ENCODE measurements at regions not wholly inside any gene's neighbourhood (a gene's known extent, or its start where the extent isn't known, plus 50 kb on each side); places are given as distances from the start of the nearest gene placed in this dataset.
"Not testable (repeated sequence)": the region's sequence is repeated elsewhere in the genome, so short reads cannot be mapped to it uniquely, and the experiment has no call there.

DNA sequence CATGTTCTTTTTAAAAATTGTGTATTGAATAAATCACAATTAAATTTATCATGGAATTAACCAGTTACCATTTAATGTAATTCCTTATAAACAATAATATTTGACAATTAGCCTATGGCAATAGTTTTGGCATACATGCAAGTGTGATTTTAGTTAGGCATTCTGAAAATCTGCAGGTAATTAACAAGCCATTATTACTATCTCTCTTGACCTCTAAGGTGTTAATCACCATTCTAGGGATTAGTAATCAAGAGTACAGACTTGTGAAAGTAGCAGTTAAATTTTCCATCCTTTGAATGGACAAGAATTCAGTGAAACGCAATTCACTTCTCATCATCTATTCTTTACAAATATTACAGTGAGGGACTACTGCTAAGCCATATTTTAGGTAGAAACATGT, 127.7 kb upstream of the CHST9 start:
- Histone ChIP-seq H3K27ac (no peak overlapping the region), H3K4me3 (no peak overlapping the region), H3K4me1 (replicated peaks in 1 of 2) (no peaks in the 10 kb centered on the region)
- 14 to 100% (median 85%) methylated on average over 1 of the region's 1 CpG; no CpG with 5 or more reads in 4 of the 10 experiments for WGBS, 10 experiments
- in situ Hi-C loops (cut with MboI; ENCODE audit: low pct_unique_long_range_greater_than_20kb in 2 of 9, low sequenced_read_pairs in 9 of 9, unreplicated experiment in 9 of 9) = no loop called here
- no peak for ATAC-seq (replicated peaks in 6 of 8)

DNA sequence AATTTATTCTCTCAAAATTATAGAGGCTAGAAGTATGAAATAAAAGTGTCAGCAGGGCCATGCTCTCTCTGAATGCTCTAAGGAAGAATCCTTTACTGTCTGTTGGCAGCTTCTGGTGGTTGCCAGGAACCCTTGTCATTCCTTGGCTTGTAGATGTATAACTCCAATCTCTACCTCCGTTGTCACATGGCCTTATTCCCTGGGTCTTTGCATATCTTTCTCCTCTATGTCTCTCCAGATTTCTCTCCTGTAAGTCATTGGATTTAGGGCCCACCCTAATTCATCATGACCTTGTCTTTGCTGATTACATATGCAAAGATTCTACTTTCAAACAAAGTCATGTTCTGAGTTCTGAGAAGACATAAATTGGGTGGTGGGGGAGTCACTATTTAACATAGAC, 127.0 kb upstream of the CHST9 start:
- no peaks in the 10 kb centered on the region for H3K4me1 ChIP-seq (replicated peaks in 1 of 2)
- 20 to 100% (median 88%) methylated on average over 1 of the region's 1 CpG; no CpG with 5 or more reads in 3 of the 10 experiments for WGBS, 10 experiments
- no peak overlapping the region for H3K4me3 ChIP-seq
- H3K27ac ChIP-seq = no peak overlapping the region
- in situ Hi-C loops (cut with MboI; ENCODE audit: low pct_unique_long_range_greater_than_20kb in 2 of 9, low sequenced_read_pairs in 9 of 9, unreplicated experiment in 9 of 9) = no loop called here
- ATAC-seq (replicated peaks in 6 of 8) = peak in 3 of 8 experiments; percentile 26 to 83 (median 66)

DNA sequence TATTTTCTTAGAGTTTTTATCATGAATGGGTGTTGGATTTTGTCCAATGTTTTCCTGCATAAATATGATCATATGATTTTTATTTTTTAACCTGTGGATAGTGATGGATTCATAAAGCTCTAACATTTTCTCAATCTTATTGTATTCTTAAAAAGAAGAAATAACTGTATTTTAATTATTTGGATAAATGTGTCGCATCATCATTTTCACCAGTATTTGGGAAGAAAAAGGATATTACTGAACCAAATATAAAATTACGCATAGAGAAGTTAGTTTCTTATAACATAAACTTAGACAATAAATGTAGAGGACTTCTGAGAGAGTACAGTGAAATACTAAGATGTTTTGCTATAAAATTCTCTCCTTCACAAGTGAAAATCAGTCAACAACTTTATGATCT, 126.0 kb upstream of the CHST9 start:
- in situ Hi-C loops (cut with MboI; ENCODE audit: low pct_unique_long_range_greater_than_20kb in 2 of 9, low sequenced_read_pairs in 9 of 9, unreplicated experiment in 9 of 9) = no loop called here
- Histone ChIP-seq H3K4me1 (replicated peaks in 1 of 2) (no peaks in the 10 kb centered on the region), H3K27ac (no peak overlapping the region), H3K4me3 (no peak overlapping the region)
- 11 to 100% (median 94%) methylated on average over 1 to 2 of the region's 2 CpGs for WGBS, 10 experiments
- no peak for ATAC-seq (replicated peaks in 6 of 8)

DNA sequence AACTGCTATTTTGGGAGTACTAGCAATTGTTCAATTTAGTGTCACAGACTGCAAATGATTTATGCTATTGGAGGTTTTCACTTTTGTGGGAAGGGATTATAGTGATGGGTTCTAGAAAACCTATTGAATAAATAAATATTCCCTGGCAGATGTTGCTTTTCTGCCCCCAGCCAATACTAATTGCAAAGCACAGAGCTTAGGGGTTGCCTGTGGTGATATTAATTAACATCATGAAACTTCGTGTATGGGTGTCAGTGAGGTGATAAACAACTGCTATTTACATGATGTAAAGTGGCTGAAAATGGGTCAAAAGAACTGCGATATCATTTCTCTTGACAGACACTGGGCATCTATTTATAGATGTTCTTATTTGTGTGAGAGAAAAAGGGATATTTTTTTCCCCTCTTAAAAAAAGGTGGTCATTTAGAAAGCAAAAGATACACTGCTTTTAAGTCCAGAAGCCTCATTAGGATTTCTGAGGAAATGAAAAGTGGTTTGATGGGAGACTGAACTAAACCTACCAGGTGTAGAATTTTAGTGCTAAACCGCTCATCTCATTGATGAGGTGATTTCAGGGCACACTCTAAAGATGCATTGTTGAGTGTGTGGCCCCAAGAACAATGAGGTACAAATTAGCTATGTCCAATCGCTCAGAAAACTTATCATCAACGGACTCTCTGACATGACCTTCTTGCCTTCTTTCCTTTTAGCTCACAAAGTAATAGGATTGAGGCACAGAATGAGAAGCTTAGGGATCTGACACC, 116.7 kb upstream of the CHST9 start:
- WGBS, 10 experiments = 14 to 61% (median 34%) methylated on average over 1 to 4 of the region's 5 CpGs
- Histone ChIP-seq H3K27ac (peak overlapping the region in 1 of 2 donors; percentile 4), H3K4me3 (no peak overlapping the region), H3K4me1 (replicated peaks in 1 of 2) (peaks cover 0 to 17% of the 10 kb centered on the region in 2 donors)
- ATAC-seq (replicated peaks in 6 of 8) = peak; percentile 37 to 95 (median 86)
- in situ Hi-C loops (cut with MboI; ENCODE audit: low pct_unique_long_range_greater_than_20kb in 2 of 9, low sequenced_read_pairs in 9 of 9, unreplicated experiment in 9 of 9) = no loop called here

DNA sequence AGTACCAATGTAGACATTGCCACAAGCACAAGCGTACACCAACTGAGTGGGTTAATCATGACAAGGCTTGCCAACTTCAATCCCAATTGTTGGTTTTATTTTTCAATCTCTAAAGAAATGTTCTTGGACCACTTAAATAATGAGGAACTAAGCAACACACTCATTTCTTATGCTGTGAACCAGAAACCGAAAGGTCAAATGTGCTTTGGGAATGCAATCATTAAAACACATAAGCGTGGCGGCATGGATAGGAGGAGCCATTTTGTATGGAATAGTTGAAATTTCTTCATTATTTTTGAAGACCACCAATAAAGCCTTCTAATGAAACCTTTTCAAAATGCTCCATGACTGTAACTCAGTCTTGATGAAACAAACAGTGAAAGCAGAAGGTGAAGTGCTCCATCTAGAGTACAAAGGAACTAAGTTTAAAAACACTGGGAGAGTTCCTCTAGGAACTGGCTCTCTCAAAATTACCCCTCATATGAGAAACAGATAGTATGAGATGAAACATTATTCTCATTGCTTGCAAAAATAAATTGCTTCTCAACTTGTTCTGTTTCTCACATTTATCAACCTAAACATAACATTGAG, 113.2 kb upstream of the CHST9 start:
- Histone ChIP-seq H3K27ac (no peak overlapping the region), H3K4me3 (no peak overlapping the region), H3K4me1 (replicated peaks in 1 of 2) (peaks cover 0 to 17% of the 10 kb centered on the region in 2 donors)
- 30 to 88% (median 81%) methylated on average over 2 to 4 of the region's 4 CpGs; no CpG with 5 or more reads in 1 of the 10 experiments for WGBS, 10 experiments
- ATAC-seq (replicated peaks in 6 of 8) = peak in 4 of 8 experiments; percentile 23 to 69 (median 32)
- in situ Hi-C loops (cut with MboI; ENCODE audit: low pct_unique_long_range_greater_than_20kb in 2 of 9, low sequenced_read_pairs in 9 of 9, unreplicated experiment in 9 of 9) = no loop called here

DNA sequence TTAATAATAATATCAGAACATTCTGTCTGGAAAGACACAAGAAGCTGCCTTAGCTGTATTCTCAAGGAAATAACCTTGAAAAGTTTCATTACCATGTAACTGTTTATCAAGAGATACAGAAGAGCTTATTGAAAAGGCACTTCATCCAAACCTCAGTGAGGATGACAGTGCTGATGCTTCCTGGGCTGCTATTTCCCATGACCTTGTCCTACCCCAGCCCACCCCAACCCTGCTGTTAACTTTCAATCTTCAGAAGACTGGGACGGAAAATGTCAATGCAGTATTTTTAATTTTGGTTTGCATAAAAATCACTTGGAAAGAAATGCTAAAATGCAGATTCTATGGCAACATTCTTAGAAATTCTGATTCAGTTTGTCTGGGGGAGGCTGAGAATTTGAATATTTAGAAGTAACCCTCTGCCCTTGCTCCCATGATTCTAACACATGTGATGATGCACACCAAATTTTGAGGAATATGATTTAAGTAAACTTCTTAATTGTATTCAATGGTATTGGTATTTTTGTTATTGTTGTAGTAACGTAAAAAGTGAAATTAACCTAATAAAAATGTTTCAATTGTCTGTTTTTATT, 101.0 kb upstream of the CHST9 start:
- ATAC-seq (replicated peaks in 6 of 8) = peak in 3 of 8 experiments; percentile 46 to 91 (median 78)
- H3K27ac ChIP-seq; H3K4me1 ChIP-seq (replicated peaks in 1 of 2); H3K4me3 ChIP-seq; in situ Hi-C loops (cut with MboI; ENCODE audit: low pct_unique_long_range_greater_than_20kb in 2 of 9, low sequenced_read_pairs in 9 of 9, unreplicated experiment in 9 of 9): not testable (repeated sequence)
- 0 to 100% (median 80%) methylated on average over 1 of the region's 2 CpGs; no CpG with 5 or more reads in 1 of the 10 experiments for WGBS, 10 experiments

DNA sequence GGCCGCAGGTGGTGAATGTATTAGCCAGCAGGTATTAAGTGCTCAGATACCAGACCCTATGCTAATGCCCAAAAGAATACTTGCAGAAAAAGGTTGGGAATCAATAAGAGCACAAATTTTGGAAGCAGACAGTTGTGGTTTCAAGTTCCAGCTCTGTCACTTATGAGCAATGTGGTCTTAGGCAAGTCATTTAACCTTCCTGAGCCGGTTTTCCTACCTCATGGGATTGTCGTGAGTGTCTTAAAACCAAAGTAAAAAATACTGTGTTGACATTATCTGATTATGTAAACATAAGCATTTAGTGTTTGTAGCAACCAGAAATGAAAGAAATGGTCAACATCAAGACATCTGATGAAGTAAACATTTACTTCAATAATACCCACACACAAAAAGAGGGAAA, 93.0 kb upstream of the CHST9 start:
- WGBS, 10 experiments = 13 to 100% (median 87%) methylated on average over 1 to 3 of the region's 3 CpGs; no CpG with 5 or more reads in 3 of the 10 experiments
- H3K27ac ChIP-seq = no peak overlapping the region
- no peak overlapping the region for H3K4me3 ChIP-seq
- in situ Hi-C loops (cut with MboI; ENCODE audit: low pct_unique_long_range_greater_than_20kb in 2 of 9, low sequenced_read_pairs in 9 of 9, unreplicated experiment in 9 of 9) = no loop called here
- H3K4me1 ChIP-seq (replicated peaks in 1 of 2) = no peaks in the 10 kb centered on the region
- ATAC-seq (replicated peaks in 6 of 8) = no peak

DNA sequence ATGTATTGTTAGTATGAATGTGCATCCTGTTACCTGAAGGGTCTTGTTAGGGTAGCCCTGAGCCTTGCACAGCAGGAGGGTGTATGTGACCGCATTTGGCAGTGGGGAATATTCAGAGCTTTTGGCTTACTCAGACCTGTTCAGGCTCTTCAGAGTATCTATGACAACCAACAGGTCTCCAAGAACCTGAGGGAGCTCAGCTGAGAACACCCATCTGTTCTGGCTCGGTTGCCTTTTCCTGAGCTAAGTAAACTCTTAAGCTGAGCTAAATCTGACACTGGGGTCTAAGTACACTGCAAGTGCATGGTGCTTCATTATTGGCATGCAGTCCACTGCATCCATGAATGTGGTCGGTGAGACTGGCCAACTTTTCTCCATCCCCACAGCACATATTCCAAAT, 92.4 kb upstream of the CHST9 start:
- H3K27ac ChIP-seq = no peak overlapping the region
- in situ Hi-C loops (cut with MboI; ENCODE audit: low pct_unique_long_range_greater_than_20kb in 2 of 9, low sequenced_read_pairs in 9 of 9, unreplicated experiment in 9 of 9) = no loop called here
- 20 to 100% (median 80%) methylated on average over 1 to 3 of the region's 3 CpGs; no CpG with 5 or more reads in 5 of the 10 experiments for WGBS, 10 experiments
- no peak overlapping the region for H3K4me3 ChIP-seq
- no peaks in the 10 kb centered on the region for H3K4me1 ChIP-seq (replicated peaks in 1 of 2)
- no peak for ATAC-seq (replicated peaks in 6 of 8)

DNA sequence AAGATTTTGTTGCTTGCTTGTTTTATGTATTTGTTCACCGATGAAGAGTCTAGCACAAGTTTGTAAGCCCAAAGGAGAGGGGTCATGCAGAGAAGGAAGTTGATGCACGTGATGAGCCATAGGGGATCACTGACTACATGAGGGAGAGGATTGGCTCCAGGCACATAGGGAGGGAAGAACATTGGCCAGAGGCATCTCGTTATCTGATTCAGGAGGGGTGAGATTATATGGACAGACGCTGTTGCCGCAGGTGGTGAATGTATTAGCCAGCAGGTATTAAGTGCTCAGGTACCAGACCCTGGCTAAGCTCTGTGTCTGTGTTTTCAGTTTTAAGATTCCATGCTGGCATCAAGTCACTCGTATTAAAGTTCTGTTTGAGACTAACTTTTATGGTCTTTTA, 91.8 kb upstream of the CHST9 start:
- in situ Hi-C loops (cut with MboI; ENCODE audit: low pct_unique_long_range_greater_than_20kb in 2 of 9, low sequenced_read_pairs in 9 of 9, unreplicated experiment in 9 of 9) = no loop called here
- no peak for ATAC-seq (replicated peaks in 6 of 8)
- 0 to 91% (median 88%) methylated on average over 1 to 6 of the region's 6 CpGs; no CpG with 5 or more reads in 1 of the 10 experiments for WGBS, 10 experiments

DNA sequence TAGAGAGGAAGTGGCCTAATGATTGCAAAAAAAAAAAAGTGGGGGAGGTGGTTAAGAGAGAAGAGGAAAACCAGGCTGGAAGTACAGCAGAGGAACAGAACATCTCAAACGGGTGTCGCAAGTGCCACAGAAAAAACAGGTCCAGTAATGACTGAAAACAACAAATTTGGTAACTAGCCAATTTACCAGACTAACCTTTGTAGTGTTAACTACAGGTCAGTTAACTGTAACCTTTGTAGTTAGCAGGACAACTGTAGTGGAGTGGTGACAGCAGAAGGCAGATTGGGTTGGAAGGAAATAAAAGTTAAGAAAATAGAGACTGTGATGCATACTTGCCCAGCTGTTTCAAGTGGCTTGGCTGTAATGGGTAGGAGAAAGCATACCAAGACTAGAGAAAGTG, 91.4 kb upstream of the CHST9 start:
- 27 to 94% (median 84%) methylated on average over 2 of the region's 2 CpGs; no CpG with 5 or more reads in 2 of the 10 experiments for WGBS, 10 experiments
- Histone ChIP-seq H3K4me3 (no peak overlapping the region), H3K4me1 (replicated peaks in 1 of 2) (no peaks in the 10 kb centered on the region), H3K27ac (no peak overlapping the region)
- ATAC-seq (replicated peaks in 6 of 8) = no peak
- in situ Hi-C loops (cut with MboI; ENCODE audit: low pct_unique_long_range_greater_than_20kb in 2 of 9, low sequenced_read_pairs in 9 of 9, unreplicated experiment in 9 of 9) = no loop called here

More for the DNA sequence above, 91.8 kb upstream of the CHST9 start:
- no peak overlapping the region for H3K27ac ChIP-seq
- no peak overlapping the region for H3K4me3 ChIP-seq
- H3K4me1 ChIP-seq (replicated peaks in 1 of 2) = no peaks in the 10 kb centered on the region

DNA sequence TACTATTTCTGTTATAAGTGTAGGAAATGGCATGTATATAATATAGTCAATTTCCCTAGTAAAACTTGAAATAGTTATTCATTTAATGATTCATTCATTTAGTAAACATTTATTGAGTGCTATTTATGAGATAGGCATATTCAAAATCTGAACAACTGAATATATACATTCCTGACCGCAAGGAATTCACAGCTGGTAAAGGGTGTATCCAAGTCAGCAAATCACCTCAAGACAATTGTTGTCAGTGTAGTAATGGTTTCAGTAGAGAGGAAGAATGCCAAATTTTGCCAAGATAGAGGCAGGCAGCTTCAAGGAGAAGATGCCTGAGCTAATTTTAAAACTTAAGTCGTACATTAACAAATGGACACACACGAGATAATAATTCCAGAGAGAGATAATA, 89.8 kb upstream of the CHST9 start:
- in situ Hi-C loops (cut with MboI; ENCODE audit: low pct_unique_long_range_greater_than_20kb in 2 of 9, low sequenced_read_pairs in 9 of 9, unreplicated experiment in 9 of 9) = no loop called here
- Histone ChIP-seq H3K4me3 (no peak overlapping the region), H3K4me1 (replicated peaks in 1 of 2) (no peaks in the 10 kb centered on the region), H3K27ac (no peak overlapping the region)
- 3 to 100% (median 80%) methylated on average over 1 to 3 of the region's 3 CpGs; no CpG with 5 or more reads in 1 of the 10 experiments for WGBS, 10 experiments
- ATAC-seq (replicated peaks in 6 of 8) = peak in 3 of 8 experiments; percentile 76 to 97 (median 80)

DNA sequence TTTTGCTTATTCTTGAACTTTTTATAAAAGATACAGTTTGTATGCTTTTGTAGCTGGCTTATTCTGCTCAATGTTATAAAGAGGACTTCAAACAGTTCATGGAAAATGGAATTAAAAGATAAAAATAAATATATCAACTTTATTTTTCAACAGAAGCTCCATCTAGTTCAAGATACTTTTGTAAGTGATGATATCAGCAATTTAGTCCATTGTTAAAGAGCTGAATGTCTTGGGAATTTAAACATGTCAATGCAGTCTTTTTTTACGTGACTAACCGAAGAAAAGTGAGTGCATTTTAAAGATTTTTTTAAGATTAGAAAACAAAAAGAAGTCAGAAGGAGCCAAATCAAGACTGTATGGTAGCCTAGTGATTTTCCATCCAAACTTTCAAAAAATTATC, 85.4 kb upstream of the CHST9 start:
- Histone ChIP-seq H3K4me3 (no peak overlapping the region), H3K4me1 (replicated peaks in 1 of 2) (no peaks in the 10 kb centered on the region), H3K27ac (no peak overlapping the region)
- WGBS, 10 experiments = 0 to 100% (median 100%) methylated on average over 1 to 2 of the region's 2 CpGs; no CpG with 5 or more reads in 1 of the 10 experiments
- ATAC-seq (replicated peaks in 6 of 8) = no peak
- in situ Hi-C loops (cut with MboI; ENCODE audit: low pct_unique_long_range_greater_than_20kb in 2 of 9, low sequenced_read_pairs in 9 of 9, unreplicated experiment in 9 of 9) = no loop called here

DNA sequence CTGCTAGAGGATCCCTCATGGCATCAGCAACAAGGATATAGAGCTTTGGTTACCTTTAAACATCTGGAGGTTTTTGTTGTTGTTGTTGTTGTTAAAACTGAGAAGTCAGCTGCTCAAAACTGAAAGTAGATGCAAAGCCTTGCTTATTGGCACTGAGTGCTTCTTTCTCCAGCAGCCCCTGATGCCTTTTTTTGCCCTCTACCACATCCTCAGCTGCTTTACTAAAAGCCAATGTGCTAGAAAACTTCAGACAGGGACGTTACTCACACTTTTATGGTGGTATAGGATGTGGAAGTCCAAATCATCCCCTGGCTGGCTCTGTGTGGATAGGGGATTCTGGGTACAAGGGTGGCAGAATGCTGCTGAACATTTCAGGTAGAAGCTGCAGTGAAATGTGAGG, 78.3 kb upstream of the CHST9 start:
- 0% methylated on average over 1 of the region's 1 CpG; no CpG with 5 or more reads in 8 of the 10 experiments for WGBS, 10 experiments
- H3K4me1 ChIP-seq (replicated peaks in 1 of 2) = no peaks in the 10 kb centered on the region
- in situ Hi-C loops (cut with MboI; ENCODE audit: low pct_unique_long_range_greater_than_20kb in 2 of 9, low sequenced_read_pairs in 9 of 9, unreplicated experiment in 9 of 9) = no loop called here
- no peak for ATAC-seq (replicated peaks in 6 of 8)
- no peak overlapping the region for H3K27ac ChIP-seq
- H3K4me3 ChIP-seq = no peak overlapping the region

Measured in motor neuron (in vitro differentiated cells).